Esophagus squamous epithelium (tissue), 4 donors: ENCODE measurements at regions not wholly inside any gene's neighbourhood (a gene's known extent, or its start where the extent isn't known, plus 50 kb on each side); places are given as distances from the start of the nearest gene placed in this dataset.

ENCODE experiments used
- CTCF ChIP-seq, 6 experiments: fragments of 450-650 bp in 4 of 6; fragments of 200-600 bp in 2 of 6; sonication (generic) in 2 of 6; IDR thresholded peaks; one replicate each; pipeline ENCODE4 v1.5.1; 2016 to 2019; ENCODE audit warnings: antibody characterized with exemption in 6 of 6, mild to moderate bottlenecking in 4 of 6, moderate library complexity in 4 of 6
- POLR2A ChIP-seq, 4 donors: fragments of 450-650 bp; IDR thresholded peaks; one replicate each; pipeline ENCODE4 v1.6.1; 2017; ENCODE audit warnings: antibody characterized with exemption in 4 of 4, mild to moderate bottlenecking in 4 of 4, moderate library complexity in 3 of 4

GRCh38 chr17:71283486-71283885 is 837.3 kb upstream of the SOX9 start:
- TF ChIP-seq CTCF (IDR thresholded peaks at IDR 0.05) (no peak), POLR2A (IDR thresholded peaks at IDR 0.05) (no peak)
